Hepatocyte (in vitro differentiated cells): ENCODE measurements at regions not wholly inside any gene's neighbourhood (a gene's known extent, or its start where the extent isn't known, plus 50 kb on each side); places are given as distances from the start of the nearest gene placed in this dataset.

ENCODE experiments used
- DNase-seq: peaks from one replicate; pipeline ENCODE4 v3.0.0-alpha.2; 2016; ENCODE audit warnings: low spot score
- H2AFZ ChIP-seq: fragments of 200-600 bp; sonication (generic); 2 replicates; pipeline ENCODE4 v1.6.0; 2016; ENCODE audit warnings: antibody characterized with exemption, mild to moderate bottlenecking
- H3K27ac ChIP-seq: fragments of 200-600 bp; sonication (generic); 2 replicates; pipeline ENCODE4 v1.5.1; 2016; ENCODE audit warnings: mild to moderate bottlenecking
- H3K27me3 ChIP-seq: fragments of 200-600 bp; sonication (generic); 2 replicates; pipeline ENCODE4 v1.6.1; 2016
- H3K36me3 ChIP-seq: fragments of 200-600 bp; sonication (generic); replicated peaks from 2 replicates; pipeline ENCODE4 v1.5.1; 2016; ENCODE audit warnings: low read depth; ENCODE audit not compliant: insufficient read depth
- H3K4me1 ChIP-seq: fragments of 200-600 bp; sonication (generic); 2 replicates; pipeline ENCODE4 v1.5.1; 2016; ENCODE audit warnings: mild to moderate bottlenecking, moderate library complexity; ENCODE audit not compliant: insufficient read depth
- H3K4me2 ChIP-seq: fragments of 200-600 bp; sonication (generic); 2 replicates; pipeline ENCODE4 v1.6.0; 2016
- H3K4me3 ChIP-seq: fragments of 200-600 bp; sonication (generic); 2 replicates; pipeline ENCODE4 v1.5.1; 2016; ENCODE audit warnings: mild to moderate bottlenecking
- H3K79me2 ChIP-seq: fragments of 200-600 bp; sonication (generic); 2 replicates; pipeline ENCODE4 v1.6.0; 2017; ENCODE audit warnings: mild to moderate bottlenecking
- H3K9me2 ChIP-seq: fragments of 200-600 bp; sonication (generic); replicated peaks from 2 replicates; pipeline ENCODE4 v1.6.0; 2017; ENCODE audit warnings: mild to moderate bottlenecking; ENCODE audit not compliant: insufficient read depth
- H3K9me3 ChIP-seq: fragments of 200-600 bp; sonication (generic); 2 replicates; pipeline ENCODE4 v1.5.1; 2016; ENCODE audit warnings: low read depth, mild to moderate bottlenecking
- H4K20me1 ChIP-seq: fragments of 200-600 bp; sonication (generic); 2 replicates; pipeline ENCODE4 v1.6.0; 2016; ENCODE audit warnings: mild to moderate bottlenecking; ENCODE audit not compliant: insufficient read depth, poor library complexity, severe bottlenecking
- CTCF ChIP-seq: fragments of 200-600 bp; sonication (generic); IDR thresholded peaks from 2 replicates; pipeline ENCODE4 v1.5.1; 2016; ENCODE audit warnings: antibody characterized with exemption, mild to moderate bottlenecking; ENCODE audit not compliant: poor library complexity
- EZH2 ChIP-seq: fragments of 200-600 bp; sonication (generic); IDR thresholded peaks from 2 replicates; pipeline ENCODE4 v1.6.1; 2016; ENCODE audit warnings: antibody characterized with exemption, mild to moderate bottlenecking, borderline replicate concordance
- EZH2phosphoT487 ChIP-seq: fragments of 200-600 bp; sonication (generic); IDR thresholded peaks from one replicate; pipeline ENCODE4 v1.6.1; 2018; ENCODE audit warnings: antibody characterized with exemption, mild to moderate bottlenecking, low read depth, moderate library complexity; ENCODE audit not compliant: unreplicated experiment, severe bottlenecking
- WGBS: methylation state at CpG from one replicate; pipeline ENCODE4 v1.1.6; 2016; ENCODE audit warnings: low lambda C conversion rate; ENCODE audit errors: missing lambda C conversion rate; 5-methylcytosine and 5-hydroxymethylcytosine counted together

GRCh38 chr7:131242123-131242650 lies 85.5 kb upstream of the MKLN1 start:
- Histone ChIP-seq H3K9me2 (no peaks in the 10 kb centered on the region), H4K20me1 (no peaks in the 10 kb centered on the region), H3K4me2 (no peak overlapping the region), H3K9me3 (no peaks in the 10 kb centered on the region), H3K79me2 (no peaks in the 10 kb centered on the region), H3K36me3 (no peaks in the 10 kb centered on the region), H3K27me3 (no peaks in the 10 kb centered on the region), H3K4me1 (no peaks in the 10 kb centered on the region), H2AFZ (no peak overlapping the region), H3K4me3 (no peak overlapping the region), H3K27ac (no peak overlapping the region)
- no peak for DNase-seq
- WGBS: 95% methylated on average over 10 of the region's 10 CpGs
- TF ChIP-seq CTCF (no peak), EZH2 (no peak), EZH2phosphoT487 (no peak)

GRCh38 chr7:131244259-131244852 lies 83.3 kb upstream of the MKLN1 start:
- 74% methylated on average over 13 of the region's 13 CpGs for WGBS
- Histone ChIP-seq H4K20me1 (no peaks in the 10 kb centered on the region), H3K9me3 (no peaks in the 10 kb centered on the region), H3K4me3 (no peak overlapping the region), H3K4me1 (no peaks in the 10 kb centered on the region), H3K36me3 (no peaks in the 10 kb centered on the region), H2AFZ (no peak overlapping the region), H3K9me2 (no peaks in the 10 kb centered on the region), H3K4me2 (no peak overlapping the region), H3K27me3 (no peaks in the 10 kb centered on the region), H3K27ac (no peak overlapping the region), H3K79me2 (no peaks in the 10 kb centered on the region)
- TF ChIP-seq EZH2 (no peak), CTCF (no peak), EZH2phosphoT487 (no peak)
- peak; percentile 64 for DNase-seq

- H3K27ac ChIP-seq: peak overlapping the region; percentile 31
- no peaks in the 10 kb centered on the region for H3K36me3 ChIP-seq
- no peak overlapping the region for H2AFZ ChIP-seq
- 41% methylated on average over 1 of the region's 1 CpG for WGBS
- H3K4me1 ChIP-seq: no peaks in the 10 kb centered on the region
- H3K9me3 ChIP-seq: no peaks in the 10 kb centered on the region
- no peak overlapping the region for H3K4me3 ChIP-seq
- TF ChIP-seq CTCF: no peak
- peak; percentile 72 for DNase-seq
- H3K9me2 ChIP-seq: no peaks in the 10 kb centered on the region
- H4K20me1 ChIP-seq: no peaks in the 10 kb centered on the region
- no peaks in the 10 kb centered on the region for H3K79me2 ChIP-seq
- H3K27me3 ChIP-seq: no peaks in the 10 kb centered on the region
- H3K4me2 ChIP-seq: no peak overlapping the region
Observed at GRCh38 chr7:131249003-131249402, 78.7 kb upstream of the MKLN1 start.
